ENCODE measurements at regions not wholly inside any gene's neighbourhood (a gene's known extent, or its start where the extent isn't known, plus 50 kb on each side); places are given as distances from the start of the nearest gene placed in this dataset.

- intact Hi-C loops (cut with micrococcal nuclease) = no loop called here
- CTCF ChIA-PET = no interaction called here
- ATAC-seq = no peak
- Mint-ChIP-seq H3K4me3 (no peak overlapping the region), H3K27me3 (no peaks in the 10 kb centered on the region), H3K36me3 (no peaks in the 10 kb centered on the region), H3K27ac (no peak overlapping the region), H3K9me3 (peaks cover 0 to 15% (median 0%) of the 10 kb centered on the region in 11 donors), H3K4me1 (no peaks in the 10 kb centered on the region)
- H3K4me3 ChIP-seq (ENCODE audit: low read length) = no peak overlapping the region
- no peaks in the 10 kb centered on the region for H3K27me3 ChIP-seq (ENCODE audit: control insufficient read depth in 2 of 2, insufficient read depth in 2 of 2, low read length in 2 of 2)
- no peaks in the 10 kb centered on the region for H3K9me3 ChIP-seq (ENCODE audit: control insufficient read depth in 2 of 3, low read length in 3 of 3)
- no peak overlapping the region for H3K27ac ChIP-seq (ENCODE audit: low read depth, low read length)
- no peaks in the 10 kb centered on the region for H3K36me3 ChIP-seq (ENCODE audit: control insufficient read depth in 2 of 3, insufficient read depth in 3 of 3, low read length in 3 of 3)
- POLR2A ChIA-PET = no interaction called here
- no peak for DNase-seq
- H3K4me1 ChIP-seq (ENCODE audit: control insufficient read depth in 2 of 2, insufficient read depth in 2 of 2, low read length in 2 of 2) = no peaks in the 10 kb centered on the region
These were observed 355.5 kb downstream of the RAD51AP2 start for GRCh38 chr2:17162713-17163112.

GRCh38 chr2:17160594-17160993 is 357.6 kb downstream of the RAD51AP2 start:
- no peak for DNase-seq
- Histone ChIP-seq H3K4me3 (ENCODE audit: low read length) (no peak overlapping the region), H3K27ac (ENCODE audit: low read depth, low read length) (no peak overlapping the region), H3K27me3 (ENCODE audit: control insufficient read depth in 2 of 2, insufficient read depth in 2 of 2, low read length in 2 of 2) (no peaks in the 10 kb centered on the region), H3K36me3 (ENCODE audit: control insufficient read depth in 2 of 3, insufficient read depth in 3 of 3, low read length in 3 of 3) (no peaks in the 10 kb centered on the region), H3K4me1 (ENCODE audit: control insufficient read depth in 2 of 2, insufficient read depth in 2 of 2, low read length in 2 of 2) (no peaks in the 10 kb centered on the region), H3K9me3 (ENCODE audit: control insufficient read depth in 2 of 3, low read length in 3 of 3) (no peaks in the 10 kb centered on the region)
- H3K27ac Mint-ChIP-seq = no peak overlapping the region
- H3K4me1 Mint-ChIP-seq = no peaks in the 10 kb centered on the region
- H3K36me3 Mint-ChIP-seq = no peaks in the 10 kb centered on the region
- H3K9me3 Mint-ChIP-seq = peaks cover 0 to 15% (median 1%) of the 10 kb centered on the region in 11 donors
- CTCF ChIA-PET = no interaction called here
- ATAC-seq = no peak
- intact Hi-C loops (cut with micrococcal nuclease) = no loop called here
- H3K4me3 Mint-ChIP-seq = no peak overlapping the region
- POLR2A ChIA-PET = no interaction called here
- H3K27me3 Mint-ChIP-seq = no peaks in the 10 kb centered on the region

DNA sequence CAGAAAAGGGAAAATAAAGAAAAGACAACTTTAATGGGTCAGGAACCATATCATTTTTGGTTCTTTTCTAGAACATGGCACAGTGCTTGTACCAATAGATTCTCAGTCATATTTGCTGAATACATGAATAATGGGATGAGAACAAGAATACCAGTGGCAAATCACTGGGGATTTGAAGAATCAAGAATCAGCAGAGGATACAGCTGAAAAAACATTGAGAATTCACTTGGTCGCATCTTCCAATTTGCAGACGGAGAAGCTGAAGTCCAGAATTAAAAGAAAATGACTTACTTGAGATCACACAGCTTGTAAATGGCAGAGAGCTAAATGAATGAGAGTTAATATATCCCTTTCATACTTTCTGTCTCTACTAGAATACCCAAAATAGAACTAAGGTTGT is 362.2 kb downstream of the RAD51AP2 start:
- ATAC-seq = no peak
- Mint-ChIP-seq H3K4me1 (peaks cover 0 to 3% (median 0%) of the 10 kb centered on the region in 7 donors), H3K4me3 (no peak overlapping the region), H3K27me3 (no peaks in the 10 kb centered on the region), H3K9me3 (peaks cover 0 to 6% (median 0%) of the 10 kb centered on the region in 11 donors), H3K36me3 (no peaks in the 10 kb centered on the region), H3K27ac (no peak overlapping the region)
- no peaks in the 10 kb centered on the region for H3K27me3 ChIP-seq (ENCODE audit: control insufficient read depth in 2 of 2, insufficient read depth in 2 of 2, low read length in 2 of 2)
- no peaks in the 10 kb centered on the region for H3K4me1 ChIP-seq (ENCODE audit: control insufficient read depth in 2 of 2, insufficient read depth in 2 of 2, low read length in 2 of 2)
- H3K9me3 ChIP-seq (ENCODE audit: control insufficient read depth in 2 of 3, low read length in 3 of 3) = no peaks in the 10 kb centered on the region
- H3K27ac ChIP-seq (ENCODE audit: low read depth, low read length) = no peak overlapping the region
- DNase-seq = no peak
- no peak overlapping the region for H3K4me3 ChIP-seq (ENCODE audit: low read length)
- intact Hi-C loops (cut with micrococcal nuclease) = no loop called here
- ChIA-PET POLR2A (no interaction called here), CTCF (no interaction called here)
- no peaks in the 10 kb centered on the region for H3K36me3 ChIP-seq (ENCODE audit: control insufficient read depth in 2 of 3, insufficient read depth in 3 of 3, low read length in 3 of 3)

GRCh38 chr2:17149945-17150344 is 368.3 kb downstream of the RAD51AP2 start:
- intact Hi-C loops (cut with micrococcal nuclease) = no loop called here

GRCh38 chr2:17148407-17149145 is 369.7 kb downstream of the RAD51AP2 start:
- Histone ChIP-seq H3K4me3 (ENCODE audit: low read length) (no peak overlapping the region), H3K27ac (ENCODE audit: low read depth, low read length) (no peak overlapping the region), H3K4me1 (ENCODE audit: control insufficient read depth in 2 of 2, insufficient read depth in 2 of 2, low read length in 2 of 2) (no peaks in the 10 kb centered on the region), H3K36me3 (ENCODE audit: control insufficient read depth in 2 of 3, insufficient read depth in 3 of 3, low read length in 3 of 3) (no peaks in the 10 kb centered on the region), H3K27me3 (ENCODE audit: control insufficient read depth in 2 of 2, insufficient read depth in 2 of 2, low read length in 2 of 2) (no peaks in the 10 kb centered on the region), H3K9me3 (ENCODE audit: control insufficient read depth in 2 of 3, low read length in 3 of 3) (no peaks in the 10 kb centered on the region)
- Mint-ChIP-seq H3K4me1 (peaks cover 0 to 3% (median 0%) of the 10 kb centered on the region in 7 donors), H3K27ac (no peak overlapping the region), H3K36me3 (no peaks in the 10 kb centered on the region), H3K4me3 (no peak overlapping the region), H3K27me3 (no peaks in the 10 kb centered on the region), H3K9me3 (peaks cover 0 to 13% (median 0%) of the 10 kb centered on the region in 11 donors)
- CTCF ChIA-PET = no interaction called here
- ATAC-seq (no peak), DNase-seq (no peak)
- POLR2A ChIA-PET = no interaction called here
- intact Hi-C loops (cut with micrococcal nuclease) = no loop called here

More at GRCh38 chr2:17149945-17150344, 368.3 kb downstream of the RAD51AP2 start:
- peaks cover 0 to 13% (median 0%) of the 10 kb centered on the region in 11 donors for H3K9me3 Mint-ChIP-seq
- ATAC-seq = no peak
- peaks cover 0 to 3% (median 0%) of the 10 kb centered on the region in 7 donors for H3K4me1 Mint-ChIP-seq
- no peaks in the 10 kb centered on the region for H3K27me3 Mint-ChIP-seq
- Histone ChIP-seq H3K27ac (ENCODE audit: low read depth, low read length) (no peak overlapping the region), H3K27me3 (ENCODE audit: control insufficient read depth in 2 of 2, insufficient read depth in 2 of 2, low read length in 2 of 2) (no peaks in the 10 kb centered on the region), H3K9me3 (ENCODE audit: control insufficient read depth in 2 of 3, low read length in 3 of 3) (no peaks in the 10 kb centered on the region), H3K4me3 (ENCODE audit: low read length) (no peak overlapping the region), H3K4me1 (ENCODE audit: control insufficient read depth in 2 of 2, insufficient read depth in 2 of 2, low read length in 2 of 2) (no peaks in the 10 kb centered on the region), H3K36me3 (ENCODE audit: control insufficient read depth in 2 of 3, insufficient read depth in 3 of 3, low read length in 3 of 3) (no peaks in the 10 kb centered on the region)
- CTCF ChIA-PET = no interaction called here
- no peaks in the 10 kb centered on the region for H3K36me3 Mint-ChIP-seq
- POLR2A ChIA-PET = no interaction called here
- no peak overlapping the region for H3K4me3 Mint-ChIP-seq
- DNase-seq = no peak
- no peak overlapping the region for H3K27ac Mint-ChIP-seq

GRCh38 chr2:17146358-17146757 is 371.9 kb downstream of the RAD51AP2 start:
- Histone ChIP-seq H3K27ac (ENCODE audit: low read depth, low read length) (no peak overlapping the region), H3K27me3 (ENCODE audit: control insufficient read depth in 2 of 2, insufficient read depth in 2 of 2, low read length in 2 of 2) (no peaks in the 10 kb centered on the region), H3K36me3 (ENCODE audit: control insufficient read depth in 2 of 3, insufficient read depth in 3 of 3, low read length in 3 of 3) (no peaks in the 10 kb centered on the region), H3K4me3 (ENCODE audit: low read length) (no peak overlapping the region), H3K4me1 (ENCODE audit: control insufficient read depth in 2 of 2, insufficient read depth in 2 of 2, low read length in 2 of 2) (no peaks in the 10 kb centered on the region), H3K9me3 (ENCODE audit: control insufficient read depth in 2 of 3, low read length in 3 of 3) (no peaks in the 10 kb centered on the region)
- POLR2A ChIA-PET = no interaction called here
- H3K27ac Mint-ChIP-seq = no peak overlapping the region
- no peaks in the 10 kb centered on the region for H3K36me3 Mint-ChIP-seq
- peaks cover 0 to 13% (median 0%) of the 10 kb centered on the region in 11 donors for H3K9me3 Mint-ChIP-seq
- DNase-seq (no peak), ATAC-seq (no peak)
- no peaks in the 10 kb centered on the region for H3K27me3 Mint-ChIP-seq
- CTCF ChIA-PET = no interaction called here
- intact Hi-C loops (cut with micrococcal nuclease) = no loop called here
- peaks cover 0 to 1% (median 0%) of the 10 kb centered on the region in 7 donors for H3K4me1 Mint-ChIP-seq
- no peak overlapping the region for H3K4me3 Mint-ChIP-seq

DNA sequence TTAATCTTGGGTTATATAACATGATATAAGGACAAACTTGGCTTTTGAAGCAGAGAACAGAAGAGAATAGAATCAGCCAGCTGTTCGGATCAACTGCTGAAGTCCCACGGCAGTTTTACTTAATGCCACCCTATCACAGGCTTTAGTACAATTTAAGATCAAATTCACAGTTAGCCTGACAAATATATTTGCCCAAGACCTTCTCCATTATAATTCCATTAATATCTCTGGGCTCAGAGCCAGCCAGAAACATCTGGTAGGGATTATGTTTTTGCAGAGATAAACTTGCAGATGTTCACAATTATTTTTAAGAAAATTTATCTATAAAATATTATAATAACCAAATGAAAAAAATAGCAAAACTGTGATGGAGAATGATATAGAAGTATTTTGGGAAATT is 381.4 kb downstream of the RAD51AP2 start:
- ChIA-PET POLR2A (no interaction called here), CTCF (no interaction called here)
- intact Hi-C loops (cut with micrococcal nuclease) = no loop called here
- Mint-ChIP-seq H3K4me1 (no peaks in the 10 kb centered on the region), H3K27ac (no peak overlapping the region), H3K9me3 (peaks cover 0 to 12% (median 0%) of the 10 kb centered on the region in 11 donors), H3K36me3 (no peaks in the 10 kb centered on the region), H3K27me3 (no peaks in the 10 kb centered on the region), H3K4me3 (no peak overlapping the region)
- Histone ChIP-seq H3K27ac (ENCODE audit: low read depth, low read length) (no peak overlapping the region), H3K4me1 (ENCODE audit: control insufficient read depth in 2 of 2, insufficient read depth in 2 of 2, low read length in 2 of 2) (no peaks in the 10 kb centered on the region), H3K9me3 (ENCODE audit: control insufficient read depth in 2 of 3, low read length in 3 of 3) (no peaks in the 10 kb centered on the region), H3K4me3 (ENCODE audit: low read length) (no peak overlapping the region), H3K27me3 (ENCODE audit: control insufficient read depth in 2 of 2, insufficient read depth in 2 of 2, low read length in 2 of 2) (no peaks in the 10 kb centered on the region), H3K36me3 (ENCODE audit: control insufficient read depth in 2 of 3, insufficient read depth in 3 of 3, low read length in 3 of 3) (no peaks in the 10 kb centered on the region)
- DNase-seq (no peak), ATAC-seq (no peak)

All from naive thymus-derived CD4-positive, alpha-beta T cell (primary cell).